Right renal cortex interstitium (tissue), 3 donors: ENCODE measurements at regions not wholly inside any gene's neighbourhood (a gene's known extent, or its start where the extent isn't known, plus 50 kb on each side); places are given as distances from the start of the nearest gene placed in this dataset.
"Not testable (repeated sequence)": the region's sequence is repeated elsewhere in the genome, so short reads cannot be mapped to it uniquely, and the experiment has no call there.

Experiments
- DNase-seq, 3 donors: peaks; one replicate each; pipeline ENCODE4 v3.0.0-alpha.2; 2013; ENCODE audit warnings: low read depth in 3 of 3, low spot score in 2 of 3

- DNase-seq: no peak
These were observed 533.6 kb downstream of the TRAM1L1 start for GRCh38 chr4:116551806-116552205.

GRCh38 chr4:116547632-116548031 is 537.7 kb downstream of the TRAM1L1 start:
- DNase-seq: no peak

DNA sequence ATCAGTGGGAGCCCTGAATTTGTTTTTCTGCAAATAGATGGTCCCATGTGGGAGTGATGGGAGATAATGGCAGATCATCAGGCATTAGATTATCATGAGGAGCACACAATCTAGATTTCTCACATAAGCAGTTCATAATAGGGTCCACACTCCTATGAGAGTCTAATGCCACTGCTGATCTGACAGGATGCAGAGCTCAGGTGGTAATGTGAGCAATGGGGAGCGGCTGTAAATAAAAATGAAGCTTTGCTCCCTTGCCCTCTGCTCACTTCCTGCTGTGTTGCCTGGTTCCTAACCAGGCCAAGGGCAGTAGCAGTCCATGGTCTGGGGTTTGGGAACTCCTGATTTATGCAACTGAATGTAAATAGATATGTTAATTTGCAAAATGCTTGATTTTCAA is 538.6 kb downstream of the TRAM1L1 start:
- no peak for DNase-seq

GRCh38 chr4:116544946-116545345 is 540.4 kb downstream of the TRAM1L1 start:
- no peak for DNase-seq

DNA sequence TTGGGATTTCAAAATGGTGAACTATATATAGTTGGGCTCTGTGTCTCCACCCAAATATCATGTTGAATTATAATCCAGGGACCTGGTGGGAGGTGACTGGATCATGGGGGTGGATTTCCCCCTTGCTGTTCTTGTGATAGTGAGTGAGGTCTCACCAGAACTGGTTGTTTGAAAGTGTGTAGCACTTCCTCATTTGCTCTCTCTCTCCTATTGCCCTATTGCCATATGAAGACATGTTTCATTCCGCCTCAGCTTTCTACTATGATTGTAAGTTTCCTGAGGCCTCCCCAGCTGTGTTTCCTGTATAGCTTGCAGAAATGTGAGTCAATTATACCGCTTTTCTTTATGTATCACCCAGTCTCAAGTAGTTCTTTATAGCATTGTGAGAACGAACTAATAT is 545.6 kb downstream of the TRAM1L1 start:
- no peak for DNase-seq

- no peak for DNase-seq
These were observed 547.5 kb downstream of the TRAM1L1 start for GRCh38 chr4:116537828-116538227.

- DNase-seq: not testable (repeated sequence)
These were observed 549.4 kb downstream of the TRAM1L1 start for GRCh38 chr4:116536024-116536423.

DNA sequence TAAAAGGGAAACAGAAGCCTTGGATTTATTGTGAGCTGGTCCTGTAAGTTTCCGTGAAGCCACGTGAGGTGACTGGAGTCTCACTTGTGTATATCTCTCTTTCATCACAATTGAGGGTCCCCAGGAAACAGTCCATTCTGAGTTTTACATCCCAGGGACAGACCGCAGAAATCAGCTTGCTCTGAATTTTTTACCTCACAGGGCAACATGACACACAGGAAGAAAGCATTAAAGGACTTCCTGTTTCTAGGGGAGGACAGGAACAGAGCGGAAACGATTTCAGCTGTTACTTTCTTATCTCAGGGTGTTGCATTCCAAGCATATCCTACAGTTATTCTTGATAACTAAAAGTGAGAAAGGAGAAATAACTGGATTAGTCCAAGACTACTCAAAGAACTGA is 553.5 kb downstream of the TRAM1L1 start:
- no peak for DNase-seq

- DNase-seq: no peak
These were observed 554.4 kb downstream of the TRAM1L1 start for GRCh38 chr4:116531026-116531425.

- DNase-seq: no peak
These were observed 555.3 kb downstream of the TRAM1L1 start for GRCh38 chr4:116530048-116530447.

- no peak for DNase-seq
These were observed 556.2 kb downstream of the TRAM1L1 start for GRCh38 chr4:116529129-116529528.

- no peak for DNase-seq
These were observed 562.5 kb downstream of the TRAM1L1 start for GRCh38 chr4:116522922-116523321.

DNA sequence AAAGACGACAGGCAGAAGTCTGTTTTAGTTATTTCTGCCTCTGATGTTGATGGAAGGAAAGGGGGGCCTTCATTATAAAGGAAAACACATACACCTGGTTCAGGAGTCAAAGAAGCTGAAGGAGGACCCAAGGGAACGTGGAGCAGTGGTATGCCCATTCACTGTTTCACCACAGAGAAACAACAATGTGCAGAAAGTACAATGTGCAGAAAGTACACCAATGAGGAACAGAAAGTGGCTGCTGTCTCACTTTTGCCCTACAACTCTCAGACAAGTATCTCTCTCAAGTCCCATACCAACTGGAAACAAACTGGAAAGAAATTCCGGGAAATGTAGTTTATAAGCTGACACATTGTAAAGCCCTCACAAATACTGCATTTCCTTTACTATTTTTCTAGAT is 564.5 kb downstream of the TRAM1L1 start:
- no peak for DNase-seq

DNA sequence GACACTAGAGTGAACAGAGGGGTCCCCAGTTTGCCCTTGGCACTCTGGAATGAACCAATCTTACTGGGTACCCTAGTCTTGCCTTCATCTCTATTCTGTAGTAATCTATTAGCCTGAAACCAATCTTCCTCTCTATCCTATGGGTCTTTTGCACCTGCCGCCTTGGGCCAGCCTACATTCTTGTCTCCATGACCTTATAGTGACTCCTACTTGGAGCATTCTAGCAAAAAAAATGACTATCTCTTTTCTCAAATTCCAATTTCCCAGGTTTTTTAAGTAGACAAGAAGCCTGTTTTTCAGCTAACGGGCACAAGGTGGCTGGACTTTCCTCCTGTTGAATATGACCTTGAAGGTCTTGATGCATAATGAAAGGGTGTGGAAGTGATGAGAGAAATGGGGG is 568.7 kb downstream of the TRAM1L1 start:
- no peak for DNase-seq

DNA sequence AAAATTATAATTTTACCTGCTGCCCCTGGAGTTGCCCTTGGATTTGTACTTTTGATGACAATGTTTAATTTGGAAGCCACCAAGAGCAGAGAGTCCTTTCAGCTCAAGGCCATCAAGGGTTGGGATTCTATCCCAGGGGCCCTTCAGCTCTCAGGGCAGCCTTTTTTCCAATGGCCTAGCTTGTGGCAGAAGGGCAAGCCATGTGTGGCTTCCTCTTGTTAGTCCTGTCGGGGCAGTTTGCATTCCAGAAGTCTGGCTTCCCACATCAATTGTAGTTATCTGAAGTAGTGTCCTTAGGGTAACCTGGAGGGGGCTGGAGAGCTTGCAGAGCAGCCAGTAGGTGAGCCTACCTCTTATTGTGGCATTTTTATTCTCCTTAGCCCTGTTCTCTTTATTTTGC is 569.4 kb downstream of the TRAM1L1 start:
- no peak for DNase-seq

GRCh38 chr4:116512552-116512951 is 572.8 kb downstream of the TRAM1L1 start:
- no peak for DNase-seq

DNA sequence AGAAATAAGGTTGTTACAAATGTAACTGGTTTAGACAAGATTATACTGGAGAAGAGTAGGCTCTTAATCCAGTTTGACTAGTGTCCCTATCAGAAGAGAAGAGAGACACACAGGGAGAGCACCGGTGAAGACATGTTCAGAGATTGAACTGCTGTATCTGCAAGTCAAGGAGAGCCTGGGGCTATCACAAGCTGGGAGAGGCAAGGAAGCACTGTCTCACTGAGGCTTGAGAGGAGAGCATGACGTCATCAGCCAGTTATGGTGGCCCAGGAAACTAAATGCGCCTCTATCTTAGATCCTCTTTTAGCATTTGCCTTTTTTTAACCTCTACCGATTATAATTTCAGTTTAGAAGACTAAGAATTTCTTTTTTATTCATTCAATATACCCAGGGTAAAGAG is 583.4 kb downstream of the TRAM1L1 start:
- DNase-seq: no peak

DNA sequence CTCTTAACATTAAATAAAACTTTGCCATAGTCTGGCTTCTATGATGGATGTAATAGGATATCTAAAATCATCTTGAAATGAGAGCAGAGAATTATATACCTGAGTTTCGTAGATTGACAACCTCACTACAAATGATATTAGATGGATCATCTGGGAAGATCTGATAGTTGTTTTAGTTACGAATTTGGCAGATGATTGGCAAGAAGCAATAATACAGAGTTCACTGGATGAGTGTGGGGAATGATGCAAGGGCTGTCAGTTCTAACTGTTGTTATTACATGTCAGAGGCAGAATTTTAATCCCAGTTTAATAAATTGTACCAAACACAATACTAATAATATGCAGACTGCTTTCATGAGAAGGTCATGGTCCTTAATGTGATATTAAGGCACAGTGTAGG is 585.2 kb downstream of the TRAM1L1 start:
- no peak for DNase-seq

GRCh38 chr4:116489739-116490138 is 595.6 kb downstream of the TRAM1L1 start:
- DNase-seq: no peak

DNA sequence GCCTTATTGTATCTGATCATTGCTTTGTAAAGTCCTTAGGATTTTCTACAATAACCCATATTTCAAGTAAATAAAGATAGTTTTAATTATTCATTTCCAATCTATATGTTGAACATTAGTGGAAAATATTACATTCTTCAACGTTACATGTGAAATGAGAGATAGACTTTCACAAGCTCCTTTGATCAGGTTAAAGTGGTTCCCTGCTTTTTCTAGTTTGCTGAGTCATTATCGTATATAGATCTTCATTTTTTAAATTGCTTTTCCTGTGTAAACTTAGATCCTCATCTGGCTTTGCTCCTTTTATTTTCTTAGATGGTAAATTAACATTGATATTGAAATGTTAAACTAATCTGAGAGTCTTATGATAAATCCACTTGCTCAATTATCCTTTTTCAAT is 599.0 kb downstream of the TRAM1L1 start:
- no peak for DNase-seq

GRCh38 chr4:116480546-116480945 is 604.8 kb downstream of the TRAM1L1 start:
- no peak for DNase-seq

- DNase-seq: no peak
These were observed 607.0 kb downstream of the TRAM1L1 start for GRCh38 chr4:116478343-116478742.

- no peak for DNase-seq
These were observed 615.8 kb downstream of the TRAM1L1 start for GRCh38 chr4:116469582-116469981.

DNA sequence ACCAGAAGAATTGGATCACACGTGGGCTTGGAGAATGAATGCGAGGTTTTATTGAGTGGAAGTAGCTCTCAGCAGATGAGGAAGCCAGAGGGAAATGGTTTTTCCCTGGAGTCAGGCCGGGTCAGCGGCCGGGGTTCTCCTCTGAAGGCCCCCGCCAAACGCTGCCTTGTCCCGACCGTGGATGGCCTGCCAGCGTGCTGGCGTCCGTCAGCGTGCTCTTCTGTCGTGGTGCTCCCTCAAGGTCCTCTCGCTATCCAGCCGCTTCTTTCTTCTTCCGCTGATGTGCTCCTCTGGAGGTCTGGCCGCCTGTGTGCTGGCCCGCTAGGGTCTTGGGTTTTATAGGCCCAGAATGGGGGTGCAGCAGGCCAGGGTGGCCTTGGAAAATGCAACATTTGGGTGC is 632.2 kb downstream of the TRAM1L1 start:
- no peak for DNase-seq
